GM12878 (cell line): ENCODE measurements at regions not wholly inside any gene's neighbourhood (a gene's known extent, or its start where the extent isn't known, plus 50 kb on each side); places are given as distances from the start of the nearest gene placed in this dataset.

Source experiments
- ATAC-seq: fragments of 200-7000 bp; cut with Tn5 transposase; 3 replicates; pipeline ENCODE4 v1.9.1; 2020; ENCODE audit warnings: mild to moderate bottlenecking, moderate library complexity
- BruUV-seq: library from RNA; stranded (reverse); fragments of 400-500 nt; replicated peaks from 2 replicates; lab custom pipeline; 2021; lab: Mats Ljungman, UMichigan
- CTCF ChIA-PET: fragments of 300-600 bp; sonication (Branson Sonifier 250); formaldehyde crosslinking; extraction: SDS; loops from one replicate; lab custom pipeline; 2021; ENCODE audit warnings: inconsistent platforms; lab: Yijun Ruan, JAX
- POLR2A ChIA-PET: fragments of 350-600 bp; formaldehyde crosslinking; extraction: SDS; loops from one replicate; lab custom pipeline; 2021; ENCODE audit warnings: inconsistent platforms; lab: Charles Lee
- RAD21 ChIA-PET: fragments of 300-600 bp; sonication (Branson Sonifier 250); formaldehyde crosslinking; loops from one replicate; lab custom pipeline; 2023; ENCODE audit warnings: antibody characterized with exemption; ENCODE audit not compliant: unreplicated experiment; lab: Charles Lee
- SMC1A ChIA-PET: fragments of 300-600 bp; sonication (Branson Sonifier 250); formaldehyde crosslinking; loops from one replicate; lab custom pipeline; 2023; ENCODE audit not compliant: unreplicated experiment, uncharacterized antibody; lab: Charles Lee
- DNase-seq: peaks from one replicate; pipeline ENCODE4 v3.0.0-alpha.2; 2011; ENCODE audit warnings: low read depth, low spot score
- FAIRE-seq: peaks from 3 replicates; lab custom pipeline; 2011; peaks lifted over from hg19 to GRCh38; lab: Jason Lieb, UNC
- H2AFZ ChIP-seq: 2 replicates; pipeline ENCODE4 v1.6.0; 2011; ENCODE audit warnings: low read depth, low read length, control low read depth; ENCODE audit not compliant: control insufficient read depth
- H3K27ac ChIP-seq: 2 replicates; pipeline ENCODE4 v1.5.1; 2011; ENCODE audit warnings: control low read depth; ENCODE audit not compliant: control insufficient read depth, insufficient read depth
- H3K27me3 ChIP-seq, 2 experiments: replicated peaks in 1 of 2; 2 replicates each; pipeline versions ENCODE4 v1.6.0 to v1.6.1; 2011; ENCODE audit warnings: low read length in 1 of 2; ENCODE audit not compliant: control insufficient read depth in 2 of 2, insufficient read depth in 2 of 2
- H3K36me3 ChIP-seq, 2 experiments: 2 replicates each; pipeline ENCODE4 v1.5.1; 2011; ENCODE audit warnings: low read length in 1 of 2; ENCODE audit not compliant: control insufficient read depth in 2 of 2, insufficient read depth in 2 of 2
- H3K4me1 ChIP-seq: 2 replicates; pipeline ENCODE4 v1.6.1; 2011; ENCODE audit warnings: mild to moderate bottlenecking, low read length, moderate library complexity, mixed read lengths; ENCODE audit not compliant: control insufficient read depth, insufficient read depth
- H3K4me2 ChIP-seq: 2 replicates; pipeline ENCODE4 v1.6.0; 2011; ENCODE audit warnings: control low read depth; ENCODE audit not compliant: control insufficient read depth, insufficient read depth
- H3K4me3 ChIP-seq: fragments of 200-600 bp; sonication (generic); 2 replicates; pipeline ENCODE4 v1.5.1; 2016
- H3K79me2 ChIP-seq: 2 replicates; pipeline ENCODE4 v1.6.0; 2011; ENCODE audit warnings: low read length; ENCODE audit not compliant: control insufficient read depth, insufficient read depth
- H3K9ac ChIP-seq: 2 replicates; pipeline ENCODE4 v1.8.0; 2011; ENCODE audit warnings: low read length, control low read depth, mixed read lengths; ENCODE audit not compliant: control insufficient read depth, insufficient read depth
- H3K9me3 ChIP-seq: replicated peaks from 3 replicates; pipeline ENCODE4 v1.5.1; 2011; ENCODE audit warnings: mild to moderate bottlenecking, low read length; ENCODE audit not compliant: control insufficient read depth, insufficient read depth
- H4K20me1 ChIP-seq: 2 replicates; pipeline ENCODE4 v1.6.0; 2011; ENCODE audit not compliant: control insufficient read depth, insufficient read depth
- BCL11A ChIP-seq: IDR thresholded peaks from 2 replicates; pipeline ENCODE4 v1.6.1; 2011; ENCODE audit warnings: low read depth, low read length
- BCLAF1 ChIP-seq: fragments of 450-650 bp; IDR thresholded peaks from 2 replicates; pipeline ENCODE4 v1.6.1; 2017; ENCODE audit warnings: antibody characterized with exemption, mild to moderate bottlenecking, moderate library complexity
- CHD4 ChIP-seq: fragments of 200-600 bp; sonication (generic); IDR thresholded peaks from 2 replicates; pipeline ENCODE4 v1.6.1; 2016; ENCODE audit warnings: mild to moderate bottlenecking
- DPF2 ChIP-seq: fragments of 450-650 bp; IDR thresholded peaks from 2 replicates; pipeline ENCODE4 v1.6.1; 2017; ENCODE audit warnings: mild to moderate bottlenecking
- GABPA ChIP-seq: IDR thresholded peaks from 2 replicates; pipeline ENCODE4 v1.6.1; 2014; ENCODE audit warnings: antibody characterized with exemption, low read depth, mild to moderate bottlenecking, inconsistent platforms
- HDGF ChIP-seq: fragments of 450-650 bp; IDR thresholded peaks from 2 replicates; pipeline ENCODE4 v1.6.1; 2016; ENCODE audit warnings: antibody characterized with exemption
- MEF2A ChIP-seq: IDR thresholded peaks from 2 replicates; pipeline ENCODE4 v1.6.1; 2011; ENCODE audit warnings: low read depth, mild to moderate bottlenecking, low read length, moderate library complexity; ENCODE audit not compliant: insufficient read depth
- MTA2 ChIP-seq: fragments of 450-650 bp; IDR thresholded peaks from 2 replicates; pipeline ENCODE4 v1.6.1; 2016; ENCODE audit warnings: low read depth, mild to moderate bottlenecking, moderate library complexity
- NBN ChIP-seq: fragments of 450-650 bp; IDR thresholded peaks from 2 replicates; pipeline ENCODE4 v1.6.1; 2016
- NFYB ChIP-seq: IDR thresholded peaks from 2 replicates; pipeline ENCODE4 v1.6.1; 2011; ENCODE audit warnings: low read depth, mild to moderate bottlenecking, low read length, improper control_type of control experiment, moderate library complexity; ENCODE audit not compliant: insufficient read depth
- RAD21 ChIP-seq: IDR thresholded peaks from 2 replicates; pipeline ENCODE4 v1.6.1; 2011; ENCODE audit warnings: mild to moderate bottlenecking, low read depth, low read length, moderate library complexity; ENCODE audit not compliant: insufficient read depth
- USF1 ChIP-seq: IDR thresholded peaks from 2 replicates; pipeline ENCODE4 v1.6.1; 2011; ENCODE audit warnings: borderline replicate concordance, low read depth, mild to moderate bottlenecking, moderate library complexity, mixed read lengths, low read length; ENCODE audit not compliant: insufficient read depth; ENCODE audit errors: extremely low read length
- YY1 ChIP-seq: IDR thresholded peaks from 2 replicates; pipeline ENCODE4 v1.6.1; 2011; ENCODE audit warnings: low read depth, mild to moderate bottlenecking, low read length
- ZNF622 ChIP-seq: fragments of 450-650 bp; IDR thresholded peaks from 2 replicates; pipeline ENCODE4 v1.6.1; 2017; ENCODE audit warnings: mild to moderate bottlenecking, inconsistent platforms
- ZZZ3 ChIP-seq: IDR thresholded peaks from 2 replicates; pipeline ENCODE4 v1.6.1; 2011; ENCODE audit warnings: low read depth; ENCODE audit not compliant: control insufficient read depth, insufficient read length
- WGBS: methylation state at CpG from one replicate; pipeline ENCODE4 v1.1.6; 2016; ENCODE audit warnings: low lambda C conversion rate; ENCODE audit not compliant: insufficient replicate concordance, insufficient coverage; ENCODE audit errors: missing lambda C conversion rate; 5-methylcytosine and 5-hydroxymethylcytosine counted together
- in situ Hi-C: fragments of 300-500 bp; cut with MboI; formaldehyde crosslinking; loops from 9 replicates; pipeline ENCODE4 v1.14.3; 2018; ENCODE audit warnings: mixed read lengths
- intact Hi-C: fragments of 100-400 bp; cut with micrococcal nuclease; formaldehyde crosslinking; loops from one replicate; pipeline ENCODE4 v1.14.2; 2022; ENCODE audit not compliant: unreplicated experiment

- Histone ChIP-seq H3K9me3 (no peaks in the 10 kb centered on the region; the same call in 1 of the 3 replicates), H3K9ac (no peak overlapping the region), H3K79me2 (no peaks in the 10 kb centered on the region), H3K36me3 (no peaks in the 10 kb centered on the region), H2AFZ (no peak overlapping the region), H3K4me2 (no peak overlapping the region), H3K4me3 (no peak overlapping the region), H4K20me1 (no peaks in the 10 kb centered on the region), H3K27me3 (no peaks in the 10 kb centered on the region), H3K4me1 (no peaks in the 10 kb centered on the region), H3K27ac (no peak overlapping the region)
- no peak for ATAC-seq
- intact Hi-C loops (no loop called here), in situ Hi-C loops (no loop called here)
- ChIA-PET RAD21 (interaction anchor here (1.0 kb wide), 1 partner anchor 9 kb away, joined by 4 read pairs; no protein-coding TSS in a partner anchor), CTCF (interaction anchor here (0.8 kb wide), 1 partner anchor 20 kb away, joined by 3 read pairs; no protein-coding TSS in a partner anchor), POLR2A (no interaction called here), SMC1A (interaction anchor here (1.3 to 1.8 kb wide), 2 partner anchors 13 to 22 kb away, joined by 5 to 6 read pairs; no protein-coding TSS in a partner anchor)
- TF ChIP-seq DPF2 (no peak), BCLAF1 (no peak), USF1 (no peak), HDGF (no peak), RAD21 (no peak), ZNF622 (no peak), BCL11A (no peak), NBN (no peak), MEF2A (no peak), CHD4 (no peak), ZZZ3 (no peak), MTA2 (no peak), GABPA (no peak), NFYB (no peak), YY1 (no peak)
- no peak for DNase-seq
- 47% methylated on average over 7 of the region's 7 CpGs for WGBS
- no peak for FAIRE-seq
- no TSS peak for BruUV-seq
These were observed 158.7 kb upstream of the SPRED1 start for GRCh38 chr15:38093931-38094330.
